Eye (tissue), 1 donor: ENCODE measurements at regions not wholly inside any gene's neighbourhood (a gene's known extent, or its start where the extent isn't known, plus 50 kb on each side); places are given as distances from the start of the nearest gene placed in this dataset.
A peak's percentile ranks its signal among the peaks of the same experiment; 100 is the strongest.

Source experiments
- DNase-seq: peaks from one replicate; pipeline ENCODE4 v3.0.0-alpha.2; 2015

DNA sequence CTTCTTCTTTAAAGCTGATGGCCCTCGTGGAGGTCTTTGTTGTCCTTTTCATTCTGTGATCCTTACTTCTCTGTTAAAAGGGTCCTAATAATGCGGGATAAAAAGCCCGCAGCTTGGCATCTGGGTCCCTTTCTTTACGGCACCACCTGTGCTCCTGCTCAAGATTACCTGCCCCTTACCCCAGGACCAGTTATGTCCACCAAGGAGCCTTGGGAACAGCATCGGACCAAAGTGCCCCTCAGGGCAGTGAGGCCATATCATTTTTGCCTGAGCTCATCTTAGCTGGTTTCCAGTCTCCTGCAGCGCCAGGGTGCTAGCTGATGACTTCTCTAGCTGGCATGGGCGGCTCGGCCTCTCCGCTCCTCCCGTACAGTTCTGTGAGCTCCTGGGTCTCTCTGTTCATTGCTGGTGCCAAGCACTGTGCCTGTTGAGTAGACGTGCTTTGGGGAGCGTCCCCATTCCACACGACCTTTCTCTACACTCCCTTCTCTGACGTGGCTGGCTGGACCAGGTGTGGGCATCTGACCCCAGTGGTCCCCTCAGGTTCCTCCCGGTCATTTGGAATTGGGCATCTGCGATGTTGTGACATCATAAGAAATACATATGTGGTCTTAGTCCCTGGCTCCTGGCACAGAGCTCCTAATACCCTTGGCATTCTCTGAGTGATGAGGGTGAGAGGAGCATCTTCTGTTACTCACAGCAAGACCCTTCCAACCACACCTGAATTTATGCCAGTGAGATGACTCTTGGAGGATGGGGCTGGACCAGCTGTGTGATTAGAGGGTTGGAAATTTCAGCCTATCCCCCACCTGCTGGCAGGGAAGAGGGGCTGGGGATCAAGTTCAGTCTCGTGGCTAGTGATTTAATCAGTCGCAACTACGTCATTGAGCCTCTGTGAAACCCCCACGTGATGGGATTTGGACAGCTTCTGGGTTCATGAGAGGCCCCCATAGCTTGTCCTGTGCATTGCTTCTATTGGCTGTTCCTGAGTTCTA is 134.2 kb upstream of the HS6ST1 start:
- DNase-seq = no peak

DNA sequence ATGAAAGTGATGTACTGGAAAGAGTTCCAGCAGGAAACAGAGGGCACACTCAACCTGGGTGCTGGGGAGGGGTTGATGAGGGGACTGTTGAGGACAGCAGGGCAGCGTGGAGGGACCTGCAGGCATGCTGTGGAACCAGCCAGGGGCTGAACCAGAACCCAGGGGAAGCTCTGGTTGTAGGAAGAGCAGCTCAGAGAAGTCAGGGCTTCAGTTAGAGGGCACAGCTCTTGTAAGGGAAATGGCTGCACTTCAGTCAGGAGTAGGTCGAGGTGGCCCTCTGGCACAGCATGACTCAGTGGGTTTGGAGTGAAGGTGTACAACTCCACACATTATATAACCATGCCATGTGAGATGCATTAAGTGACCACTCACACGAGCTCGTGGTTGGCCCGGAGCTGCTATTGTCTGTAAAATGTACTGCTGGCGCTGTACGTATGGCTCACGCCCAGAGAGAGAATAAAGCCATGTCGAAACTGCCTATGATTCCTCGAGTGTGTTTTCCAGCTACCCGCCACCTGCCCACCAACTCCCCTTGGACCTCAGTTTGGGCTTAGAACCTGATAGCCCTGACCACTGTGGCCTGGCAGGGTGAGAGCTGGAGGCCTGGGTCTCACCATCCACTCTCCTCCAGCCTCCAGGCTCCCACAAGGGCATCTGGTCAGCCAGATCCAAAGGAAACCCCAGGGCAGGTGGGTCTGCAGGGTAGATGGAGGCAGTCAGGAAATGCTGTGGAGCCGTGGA is 136.5 kb upstream of the HS6ST1 start:
- no peak for DNase-seq

DNA sequence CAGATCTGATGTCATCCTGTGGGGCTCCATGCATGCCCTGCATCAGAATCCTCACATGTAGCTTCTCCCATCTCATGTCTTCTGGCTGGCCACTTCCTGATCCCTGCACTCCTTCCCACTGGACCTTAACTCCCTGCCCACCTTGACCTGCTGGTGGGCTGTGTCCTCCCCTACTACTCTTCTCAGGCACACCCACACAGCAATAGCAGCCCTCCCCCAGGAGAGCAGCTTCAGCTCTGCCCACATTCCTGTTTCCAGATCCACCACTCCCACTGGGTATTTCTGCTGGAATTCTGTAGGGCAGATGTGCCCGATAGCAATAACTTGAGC is 137.0 kb upstream of the HS6ST1 start:
- no peak for DNase-seq

DNA sequence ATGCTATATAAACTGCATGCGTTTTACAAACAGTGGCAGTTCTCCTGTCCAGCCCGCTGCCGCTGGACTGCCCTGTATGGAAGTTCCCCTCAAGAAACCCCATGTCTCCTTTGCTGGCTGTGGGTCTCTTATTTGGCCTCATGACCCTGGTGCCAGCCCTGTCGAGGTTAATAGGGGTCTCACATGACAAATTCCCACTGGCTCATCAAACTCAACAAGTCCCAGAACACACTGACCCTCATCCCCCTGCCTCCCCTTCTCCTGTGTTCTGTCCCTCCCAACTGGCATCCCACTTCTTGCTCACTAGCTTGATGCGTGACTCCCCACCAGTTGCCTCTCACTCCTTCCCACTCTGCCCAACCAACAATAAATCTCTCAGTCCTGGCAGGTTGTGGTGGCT is 137.6 kb upstream of the HS6ST1 start:
- no peak for DNase-seq

DNA sequence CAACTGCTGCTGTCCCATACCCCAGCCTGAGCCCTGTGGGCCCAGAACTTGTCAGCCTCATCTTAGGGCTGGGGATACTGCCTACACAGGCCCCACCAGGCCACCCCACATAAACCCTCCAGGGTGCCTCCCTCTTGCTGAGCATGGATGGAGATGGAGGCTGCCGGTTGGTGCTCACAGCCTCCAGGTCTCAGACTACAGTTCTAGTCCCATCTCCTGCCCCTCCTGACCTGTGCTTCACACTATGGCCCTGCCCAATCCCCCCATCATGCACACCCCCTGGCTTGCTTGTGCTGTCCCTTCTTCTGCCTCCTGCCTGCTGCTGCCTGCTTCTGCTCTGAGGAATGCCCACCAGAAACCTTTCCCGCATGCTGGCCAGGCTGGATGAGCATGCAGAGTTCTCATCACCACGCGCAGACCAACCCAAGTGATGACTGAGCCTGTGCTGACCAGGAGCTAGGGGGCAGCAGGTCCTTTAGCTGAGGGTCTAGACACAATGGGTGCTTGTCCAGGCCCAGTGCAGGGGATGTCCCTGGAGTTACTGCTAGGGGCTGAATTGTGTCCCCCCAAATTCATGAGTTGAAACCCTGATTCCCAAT is 138.4 kb upstream of the HS6ST1 start:
- DNase-seq = no peak

DNA sequence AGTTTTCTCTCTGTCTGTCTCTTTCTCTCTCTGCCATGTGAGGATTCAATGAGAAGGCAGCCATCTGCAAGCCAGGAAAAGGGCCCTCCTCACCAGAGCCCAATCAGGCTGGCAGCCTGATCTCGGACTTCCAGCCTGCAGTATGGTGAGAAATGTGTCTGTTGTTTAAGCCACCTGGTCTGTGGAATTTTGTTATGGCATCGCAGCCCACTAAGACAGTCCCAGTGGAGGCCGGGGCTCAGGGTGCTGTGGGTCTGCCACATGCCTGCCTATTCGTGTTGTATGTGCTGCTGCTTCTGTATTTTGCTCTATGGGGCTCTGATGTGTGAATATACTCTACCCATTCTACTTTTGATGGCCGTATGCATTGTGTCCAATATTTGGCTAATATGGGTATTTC is 139.0 kb upstream of the HS6ST1 start:
- DNase-seq = no peak

DNA sequence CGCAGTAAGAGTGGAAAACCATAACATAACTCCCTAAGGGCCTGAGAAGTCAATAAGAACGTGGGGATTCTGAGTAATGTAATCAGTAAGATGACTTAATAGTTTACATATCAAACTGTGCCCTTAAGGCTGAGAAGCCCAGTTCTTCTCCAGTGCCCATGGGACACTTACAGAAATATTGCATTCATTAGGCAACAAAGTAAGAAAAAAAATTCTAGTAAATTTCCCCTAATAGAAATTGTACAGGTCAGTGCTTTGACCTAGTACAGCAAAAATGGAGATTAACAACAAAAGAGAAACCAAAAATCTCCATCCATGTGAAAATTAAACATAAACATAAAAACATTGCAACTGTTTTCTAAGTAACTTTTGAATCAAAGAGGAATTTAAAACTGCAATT is 139.8 kb upstream of the HS6ST1 start:
- DNase-seq = no peak

DNA sequence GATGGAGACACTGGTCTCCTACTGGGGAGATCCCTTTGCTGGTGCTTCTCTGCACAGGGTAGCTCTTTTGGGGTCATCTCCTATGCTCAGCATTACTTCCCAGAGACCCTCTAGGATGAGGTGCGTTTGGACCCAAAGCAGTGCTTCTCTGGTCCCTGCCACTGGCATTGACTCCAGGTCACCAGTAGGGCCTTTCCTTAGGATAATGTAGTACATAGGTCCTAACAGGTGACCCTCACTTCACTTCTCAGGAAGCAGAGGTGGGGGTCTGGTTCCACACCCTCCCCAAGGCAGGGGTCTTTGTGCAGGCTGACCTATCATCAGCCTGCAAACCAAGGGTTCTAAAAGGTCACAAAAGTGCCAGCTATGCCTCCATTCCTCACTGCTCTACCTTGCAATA is 145.8 kb upstream of the HS6ST1 start:
- DNase-seq = no peak

DNA sequence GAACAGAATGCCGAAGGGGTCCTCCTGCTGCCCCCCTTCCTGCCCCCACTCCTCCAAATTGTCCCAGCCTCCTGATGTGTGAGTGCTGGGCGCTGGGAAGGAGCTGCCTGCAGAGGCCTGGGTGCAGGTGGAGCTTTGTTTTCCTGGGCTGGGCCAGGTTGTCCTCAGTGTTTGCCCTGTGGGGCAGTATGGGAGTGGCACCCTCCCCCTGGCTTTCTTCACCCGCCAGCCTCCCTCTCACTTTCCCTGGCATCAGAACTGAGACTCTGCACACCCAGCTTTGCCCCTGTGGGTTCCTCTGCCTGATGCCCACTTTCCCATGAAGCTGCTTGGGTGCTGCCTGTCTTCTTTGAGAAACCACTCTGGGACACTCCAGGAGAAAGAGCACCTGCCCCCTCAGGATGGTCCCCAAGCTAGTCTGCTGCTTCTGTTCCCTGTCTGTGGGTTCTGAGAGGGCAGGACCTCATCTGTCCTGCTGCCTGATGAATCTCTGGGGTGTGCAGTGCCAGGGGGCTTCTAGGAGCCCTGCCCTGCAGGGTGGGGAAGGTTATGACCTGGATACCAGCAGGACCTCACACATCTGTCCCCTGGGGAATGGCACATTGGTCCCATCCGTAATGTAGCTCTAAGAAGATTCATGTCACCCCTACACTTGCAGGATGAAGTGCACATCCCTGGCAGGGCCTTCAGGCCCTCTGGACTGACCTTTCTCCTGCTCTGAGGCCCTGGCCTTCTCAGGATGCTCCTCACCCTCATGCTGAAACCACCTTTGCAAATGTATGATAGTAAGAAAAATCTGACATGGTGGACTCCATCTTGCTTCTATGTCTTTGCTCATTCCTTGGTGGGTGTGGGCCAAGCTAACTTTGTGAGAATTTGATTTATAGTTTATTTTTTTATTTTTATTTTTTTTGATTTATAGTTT is 146.8 kb upstream of the HS6ST1 start:
- DNase-seq = no peak

DNA sequence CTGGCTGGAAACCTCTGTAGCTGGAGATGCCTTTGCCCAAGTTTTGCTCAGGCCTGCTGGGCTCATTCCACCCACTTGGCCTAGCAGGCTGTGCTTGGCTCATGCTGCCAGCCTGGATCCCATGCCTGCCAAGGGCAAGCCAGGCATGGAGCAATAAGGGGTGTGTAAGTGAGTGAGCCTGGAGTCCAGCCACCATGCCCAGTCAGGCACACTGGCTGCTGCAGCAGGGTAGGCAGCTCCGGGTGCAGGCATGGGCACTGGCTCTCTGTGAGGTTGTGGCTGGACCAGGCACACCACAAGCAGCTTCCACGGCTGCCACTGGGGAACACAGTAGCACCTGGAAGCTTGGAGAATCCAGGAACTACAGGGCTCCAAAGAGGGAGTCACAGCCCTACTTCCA is 147.7 kb upstream of the HS6ST1 start:
- no peak for DNase-seq

DNA sequence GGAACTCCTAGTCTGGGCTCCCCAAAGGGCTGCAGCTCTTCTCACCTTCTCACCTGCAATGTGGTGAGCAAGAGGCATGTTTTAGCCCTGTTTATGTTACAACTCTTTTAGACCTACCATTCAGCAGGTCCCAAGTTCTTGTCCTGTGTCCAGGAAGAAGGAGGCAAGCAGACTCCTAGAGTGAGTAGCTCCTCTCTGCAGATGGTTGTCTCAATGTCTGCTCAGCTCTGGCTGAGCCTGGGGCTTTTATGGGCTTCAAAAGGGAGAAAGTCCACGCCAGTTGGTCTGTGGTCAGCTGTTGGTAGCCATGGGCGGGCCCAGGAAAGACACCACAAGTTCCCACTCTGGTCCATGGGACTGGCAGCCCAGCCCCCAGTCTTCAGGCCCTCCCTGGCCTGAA is 148.1 kb upstream of the HS6ST1 start:
- no peak for DNase-seq

DNA sequence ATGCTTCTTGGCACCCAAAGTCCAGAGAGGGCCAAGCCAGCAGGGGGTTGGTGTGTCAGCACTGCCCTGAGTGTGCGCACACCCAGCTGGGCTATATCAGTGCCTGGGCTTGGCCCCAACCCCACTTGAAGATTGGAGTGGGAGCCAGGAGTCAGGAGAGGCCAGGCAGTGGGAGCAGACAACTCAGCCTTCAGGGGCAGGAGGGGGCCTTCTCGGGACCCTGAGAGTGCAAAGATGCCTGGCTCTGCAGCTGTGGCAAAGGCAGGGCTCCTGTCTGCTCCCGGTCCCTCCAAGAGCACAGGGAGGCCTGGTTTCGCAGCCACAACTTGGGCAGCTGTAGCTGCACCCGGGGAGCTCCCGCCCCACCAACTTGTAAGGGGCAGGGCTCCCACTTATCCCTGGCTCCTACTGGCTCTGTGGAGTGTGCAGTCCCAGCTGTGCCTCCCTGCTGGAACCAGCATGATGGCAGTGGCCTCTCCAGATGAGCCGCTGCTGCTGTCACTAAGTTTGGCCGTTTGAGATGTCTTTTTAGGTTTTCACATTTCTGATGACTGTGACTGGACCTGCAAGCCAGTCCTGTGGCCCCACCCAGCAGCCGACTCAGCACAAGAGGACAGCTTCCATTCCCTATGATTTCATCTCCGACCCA is 148.8 kb upstream of the HS6ST1 start:
- no peak for DNase-seq

DNA sequence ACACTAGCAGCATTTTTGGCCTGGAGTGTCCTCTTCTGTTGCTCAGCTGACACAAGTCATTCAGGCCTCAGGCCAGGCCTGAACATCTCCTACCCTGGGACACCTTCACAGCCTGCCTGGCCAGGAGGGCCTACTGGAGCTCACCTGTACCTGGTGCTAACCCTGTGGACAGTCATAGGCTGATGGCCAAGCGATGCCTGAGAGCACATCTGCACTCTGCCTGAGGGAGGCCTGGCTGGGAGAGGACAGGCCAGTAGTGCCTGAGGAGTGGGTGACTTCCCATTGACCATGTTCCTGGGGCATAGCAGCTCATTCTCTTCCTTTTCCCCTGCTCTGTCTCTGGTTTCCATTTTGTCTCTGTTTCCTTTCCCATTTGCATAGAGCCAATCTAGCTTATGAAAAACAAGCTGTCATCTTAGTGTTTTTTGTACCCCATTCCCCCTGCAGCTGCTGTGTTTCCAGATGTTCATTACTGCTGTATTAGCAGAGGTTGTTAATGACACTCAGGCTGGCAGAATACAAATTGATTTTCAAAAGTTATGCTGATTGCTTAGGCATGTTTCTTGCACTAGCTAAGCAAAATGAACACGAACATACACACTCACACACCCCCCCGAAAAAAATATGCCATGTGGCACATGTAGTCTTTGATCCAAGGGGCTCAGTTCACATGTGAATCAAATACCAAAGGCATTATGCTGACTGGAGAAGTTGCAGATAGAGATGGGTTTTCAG is 149.7 kb upstream of the HS6ST1 start:
- DNase-seq = no peak

DNA sequence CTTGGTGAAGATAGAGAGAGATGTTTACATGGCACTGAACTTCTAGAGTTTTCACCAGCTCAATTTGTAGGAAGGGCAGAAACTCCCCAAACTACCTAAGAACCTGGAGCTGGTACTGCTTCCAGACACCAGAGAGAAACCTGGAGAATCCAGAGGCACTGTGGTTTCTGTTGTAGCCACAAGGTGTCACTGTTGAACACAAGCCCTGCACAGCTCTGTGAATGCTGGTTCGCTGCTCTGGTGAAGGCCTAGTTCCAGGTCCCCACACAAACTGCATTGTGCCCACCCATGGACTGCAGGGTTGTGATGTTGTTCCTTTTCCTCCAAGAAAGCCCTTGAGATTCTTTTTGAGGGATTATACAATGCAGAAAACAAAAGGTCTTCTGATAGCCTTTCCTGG is 150.5 kb upstream of the HS6ST1 start:
- DNase-seq = no peak

DNA sequence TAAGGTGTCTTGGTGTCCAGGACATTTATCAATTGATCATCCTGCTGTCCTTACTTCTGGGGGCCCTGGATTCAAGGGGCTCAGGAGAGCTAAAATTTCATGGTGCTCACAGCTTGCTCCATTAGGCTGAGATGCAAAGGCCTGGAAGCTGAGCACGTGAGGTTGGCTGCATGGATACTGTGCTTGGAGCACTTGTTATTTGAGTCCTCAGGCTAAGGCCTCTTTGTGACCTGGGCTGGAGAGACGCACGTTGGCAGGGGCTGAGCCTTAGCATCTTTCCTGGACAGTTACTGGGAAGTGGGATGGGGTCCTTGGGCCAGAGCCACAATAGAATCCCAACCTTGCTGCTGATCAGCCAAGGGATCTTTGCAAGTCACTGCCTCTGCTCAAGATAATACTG is 151.2 kb upstream of the HS6ST1 start:
- no peak for DNase-seq

DNA sequence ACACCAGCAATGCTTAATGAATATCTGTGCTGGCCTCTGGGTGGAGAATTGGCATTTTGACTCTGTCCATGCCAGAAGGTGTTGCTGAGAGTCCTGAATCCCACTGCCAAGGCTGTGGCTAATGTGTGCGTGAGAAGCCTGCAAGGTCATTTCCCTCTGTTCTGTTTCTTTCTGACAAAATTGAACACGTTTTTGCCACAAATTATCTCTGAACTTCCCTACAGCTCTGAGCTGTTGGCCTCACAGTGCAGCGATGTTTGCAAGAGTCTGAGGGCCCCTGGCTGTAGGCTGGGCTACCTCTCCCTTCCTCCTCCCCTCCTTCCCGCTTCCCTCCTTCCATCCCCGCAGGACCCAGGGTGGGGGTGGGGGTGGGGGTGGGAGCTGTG is 154.1 kb upstream of the HS6ST1 start:
- no peak for DNase-seq

DNA sequence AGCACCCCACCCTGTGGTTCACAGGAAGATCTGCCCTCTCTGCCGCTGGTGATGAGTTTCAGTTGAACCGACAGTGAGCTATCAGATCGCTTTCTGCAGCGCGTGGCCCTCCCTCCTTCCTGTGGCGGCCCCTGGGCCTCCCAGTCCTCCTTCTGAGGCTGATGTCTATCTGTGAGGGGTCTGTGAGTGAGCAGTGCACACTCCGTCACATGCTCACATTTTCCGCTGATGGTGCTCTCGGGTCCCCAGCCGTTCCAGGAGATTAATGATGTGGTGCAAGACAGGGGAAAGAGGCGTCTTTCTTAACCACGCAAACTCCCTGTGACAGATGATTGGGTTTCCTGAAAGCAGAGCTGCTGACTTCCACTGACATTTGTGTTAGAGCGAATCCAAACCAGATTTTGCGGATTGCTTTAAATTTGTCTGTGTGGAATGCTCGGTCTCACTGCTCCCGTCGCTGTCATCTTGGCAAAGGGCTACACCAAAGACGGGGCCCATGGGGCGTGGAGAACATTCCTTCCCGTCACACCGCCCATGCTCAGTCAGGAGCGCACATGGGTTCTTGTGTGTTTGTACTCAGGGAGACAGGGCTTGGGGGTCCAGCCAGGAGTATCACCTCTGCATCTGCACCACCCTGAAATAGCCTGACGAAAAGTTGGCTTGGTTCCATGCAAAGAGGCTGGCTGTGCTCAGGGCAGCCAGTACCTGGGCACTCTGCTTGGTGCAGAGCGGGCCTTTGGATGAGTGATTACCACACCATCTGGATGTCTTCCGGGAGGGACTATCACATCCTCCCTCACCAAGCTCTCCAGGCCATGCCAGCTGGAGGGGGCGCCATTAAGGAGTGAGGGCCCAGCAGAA is 154.7 kb upstream of the HS6ST1 start:
- DNase-seq = peak; percentile 93

DNA sequence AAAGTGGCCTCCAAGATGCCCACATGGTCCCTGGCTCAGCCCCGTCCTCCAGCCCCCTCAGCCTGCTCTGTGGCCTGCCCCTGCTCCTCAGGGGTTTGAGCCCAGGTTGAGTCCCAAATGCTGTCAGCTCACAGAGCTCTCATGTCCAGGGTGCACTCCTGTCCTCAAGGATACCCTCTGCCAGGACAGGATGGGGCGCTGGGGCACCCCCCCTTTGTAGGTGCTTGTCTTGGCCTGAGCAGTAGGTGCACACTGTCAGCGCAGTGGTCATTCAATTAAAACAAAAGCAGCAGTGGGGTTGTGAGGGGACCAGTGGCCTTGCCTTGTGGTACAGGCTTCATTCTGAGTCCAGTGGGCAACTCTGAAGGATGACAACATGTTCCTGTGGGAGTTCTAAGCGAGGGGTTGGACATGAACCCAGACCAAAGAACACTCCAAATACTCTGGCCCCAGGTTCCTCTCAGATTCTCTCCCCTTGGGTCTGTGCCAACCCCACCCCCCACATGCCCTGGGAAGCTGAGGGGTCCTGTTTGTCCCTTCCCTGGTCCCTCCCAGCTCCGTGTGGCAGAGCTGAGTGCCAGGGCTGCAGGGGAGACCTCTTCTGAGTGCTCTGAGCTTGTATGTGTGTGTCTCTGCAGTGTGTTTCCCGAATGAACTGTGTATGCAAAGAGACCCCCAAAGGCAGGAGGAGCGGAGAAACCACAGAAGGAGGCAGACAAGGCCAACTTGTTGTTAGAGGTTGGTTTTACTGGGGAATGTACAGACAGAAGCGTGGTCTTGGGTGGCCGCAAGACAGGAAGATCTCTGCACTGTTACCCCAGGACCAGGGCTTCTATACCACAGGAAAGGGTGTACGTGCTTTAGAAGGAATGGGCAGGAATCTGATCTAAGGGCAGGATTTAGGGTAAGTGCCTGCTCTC is 155.6 kb upstream of the HS6ST1 start:
- DNase-seq = no peak

DNA sequence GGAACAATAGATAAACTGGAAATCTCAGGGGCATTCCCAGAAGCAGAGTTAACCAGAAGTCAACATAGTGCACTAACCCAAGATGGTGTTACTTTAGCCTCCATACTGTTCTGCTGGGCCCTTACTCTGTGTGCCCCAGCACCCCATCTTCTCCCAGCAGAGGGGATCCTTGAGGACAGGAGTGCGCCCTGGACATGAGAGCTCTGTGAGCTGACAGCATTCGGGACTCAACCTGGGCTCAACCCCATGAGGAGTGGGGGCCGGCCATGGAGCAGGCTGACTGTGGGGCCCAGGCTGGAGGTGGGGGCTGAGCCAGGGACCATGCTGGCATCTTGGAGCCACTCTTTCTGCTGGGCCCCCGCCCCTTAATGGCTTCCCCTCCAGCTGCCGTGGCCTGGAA is 156.3 kb upstream of the HS6ST1 start:
- no peak for DNase-seq
